ENCODE measurements at regions not wholly inside any gene's neighbourhood (a gene's known extent, or its start where the extent isn't known, plus 50 kb on each side); places are given as distances from the start of the nearest gene placed in this dataset.
"Not testable (repeated sequence)": the region's sequence is repeated elsewhere in the genome, so short reads cannot be mapped to it uniquely, and the experiment has no call there.

DNA sequence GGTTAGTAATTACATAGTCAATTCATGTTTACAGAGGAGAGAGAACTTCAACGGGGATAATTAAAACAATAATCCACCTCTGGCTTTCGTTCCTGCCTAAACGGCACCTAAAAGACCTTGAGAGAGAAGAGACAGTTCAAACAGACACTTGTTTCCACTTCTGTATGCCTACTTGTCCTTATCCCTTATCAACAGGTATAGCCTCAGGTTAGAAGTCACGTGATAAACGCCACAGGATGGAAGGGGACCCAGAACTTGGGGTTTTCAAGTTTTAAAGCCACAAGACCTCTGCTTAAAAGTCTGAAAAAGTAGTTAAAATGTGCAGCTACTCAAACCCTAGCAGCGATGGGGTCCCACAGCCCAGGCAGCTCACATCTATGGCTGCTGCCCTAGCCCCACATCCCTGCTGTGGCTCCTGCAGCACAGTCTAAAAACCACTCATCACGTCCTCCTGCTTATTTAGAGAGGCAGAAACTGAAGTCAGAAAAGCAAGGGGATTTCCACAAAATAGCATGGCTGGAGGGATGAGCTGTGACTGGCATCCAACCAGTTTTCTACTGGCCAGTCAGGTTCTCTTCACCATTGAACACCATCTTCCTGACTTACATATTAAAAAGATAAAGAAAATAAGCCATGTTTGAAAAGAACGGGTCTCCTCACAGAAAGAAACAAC lies 51.2 kb upstream of the SEC16B start:
- no peak for DNase-seq

DNA sequence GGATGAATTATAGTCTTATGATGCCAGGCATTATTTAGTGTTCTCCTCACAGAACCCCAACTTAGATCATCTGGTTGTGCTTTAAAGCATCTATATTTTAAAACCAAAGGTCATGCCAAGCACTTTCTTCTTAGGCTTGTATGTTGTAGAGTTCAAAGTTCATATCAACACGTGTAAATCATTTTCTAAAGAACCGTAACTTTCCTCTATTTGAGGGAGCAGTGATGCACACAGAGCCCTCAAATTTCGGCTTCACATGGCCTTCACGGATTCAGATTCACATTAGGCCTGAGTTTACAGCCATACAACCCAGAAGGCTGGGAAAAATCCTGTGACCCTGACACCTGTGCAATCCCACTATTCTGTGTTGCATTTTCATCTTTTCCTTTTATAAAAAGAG lies 52.1 kb upstream of the SEC16B start:
- DNase-seq, result no peak

- DNase-seq, result no peak
Measured at GRCh38 chr1:178023181-178023618, 53.3 kb upstream of the SEC16B start.

DNA sequence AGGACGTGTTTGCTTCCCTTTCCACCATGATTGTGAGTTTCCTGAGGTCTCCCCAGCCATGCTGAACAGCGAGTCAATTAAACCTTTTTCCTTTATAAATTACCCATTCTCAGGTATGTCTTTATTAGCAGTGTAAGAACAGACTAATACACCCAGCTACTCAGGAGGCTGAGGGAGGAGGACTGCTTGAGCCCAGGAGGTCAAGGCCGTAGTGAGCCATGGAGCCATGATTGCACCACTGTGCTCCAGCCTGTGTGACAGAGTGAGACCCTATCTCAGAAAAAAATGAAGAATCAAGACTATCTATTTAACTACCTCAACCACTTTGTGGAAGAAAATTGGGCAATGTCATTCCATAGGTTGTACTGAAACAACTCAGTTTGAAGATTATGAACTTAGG lies 54.6 kb upstream of the SEC16B start:
- no peak for DNase-seq

GRCh38 chr1:178025613-178026356 lies 55.9 kb upstream of the SEC16B start:
- no peak for DNase-seq

GRCh38 chr1:178028841-178029481 lies 59.1 kb upstream of the SEC16B start:
- no peak for DNase-seq

GRCh38 chr1:178030467-178030866 lies 60.6 kb upstream of the SEC16B start:
- DNase-seq, result no peak

- DNase-seq, result peak; percentile 60
Measured at GRCh38 chr1:178031856-178032320, 62.0 kb upstream of the RASAL2 start.

GRCh38 chr1:178033019-178033418 lies 60.9 kb upstream of the RASAL2 start:
- no peak for DNase-seq

DNA sequence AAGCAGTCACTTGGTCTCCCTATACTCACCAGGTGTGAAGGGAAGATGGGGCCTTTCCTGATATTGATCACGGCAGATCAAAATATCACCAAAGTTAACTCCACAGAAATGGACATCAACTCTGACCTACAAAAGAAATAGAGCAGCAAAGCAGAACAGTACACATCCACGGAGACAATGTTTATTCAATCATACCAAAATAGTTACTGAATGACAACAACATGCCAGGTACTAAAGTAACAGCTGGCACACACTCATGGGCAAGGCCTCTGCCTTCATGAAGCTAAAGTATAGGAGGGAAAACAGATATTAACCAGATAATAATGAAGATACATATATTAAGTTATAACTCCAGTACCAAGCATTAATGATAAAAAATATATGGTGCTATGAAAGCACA lies 59.2 kb upstream of the RASAL2 start:
- DNase-seq, result no peak

GRCh38 chr1:178036090-178036489 lies 57.8 kb upstream of the RASAL2 start:
- no peak for DNase-seq

DNA sequence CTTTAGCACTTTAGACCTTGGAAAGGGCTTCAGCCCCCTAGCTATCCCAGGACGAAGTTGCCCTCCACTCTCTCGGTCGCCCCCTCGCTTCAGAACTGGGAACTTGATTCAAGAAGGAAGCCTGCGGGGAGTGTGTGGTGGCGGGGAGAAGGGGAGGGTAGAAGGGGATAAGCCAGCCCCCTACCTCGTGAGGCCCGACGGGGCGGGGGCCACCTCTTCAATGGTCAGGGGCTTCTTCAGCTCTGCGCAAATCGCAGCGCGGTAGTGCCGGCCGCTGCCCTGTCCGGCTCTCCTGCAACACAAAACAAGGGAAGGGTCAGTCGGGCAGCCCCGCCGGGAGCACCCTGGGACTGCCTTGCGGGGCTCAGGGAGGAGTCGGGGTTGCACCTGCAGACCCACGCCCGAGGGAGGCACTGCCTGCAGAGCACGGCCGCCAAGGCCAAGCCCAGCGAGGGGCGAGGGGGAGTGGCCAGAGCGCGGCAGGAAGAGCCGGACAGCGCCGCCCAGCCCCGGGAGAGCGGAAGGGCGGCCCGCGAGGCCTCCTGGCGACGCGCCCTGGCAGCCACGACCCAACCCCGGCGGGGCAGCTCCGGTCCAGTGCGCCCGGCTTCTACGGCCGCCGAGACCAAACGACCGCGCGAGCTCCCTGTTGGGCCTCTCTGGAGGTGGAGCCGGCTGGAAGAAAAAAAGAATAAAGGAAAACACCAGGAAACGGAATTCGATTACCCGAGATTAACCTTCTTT lies 56.2 kb upstream of the RASAL2 start:
- peak; percentile 63 for DNase-seq

- peak; percentile 55 for DNase-seq
Measured at GRCh38 chr1:178038372-178038771, 55.5 kb upstream of the RASAL2 start.

DNA sequence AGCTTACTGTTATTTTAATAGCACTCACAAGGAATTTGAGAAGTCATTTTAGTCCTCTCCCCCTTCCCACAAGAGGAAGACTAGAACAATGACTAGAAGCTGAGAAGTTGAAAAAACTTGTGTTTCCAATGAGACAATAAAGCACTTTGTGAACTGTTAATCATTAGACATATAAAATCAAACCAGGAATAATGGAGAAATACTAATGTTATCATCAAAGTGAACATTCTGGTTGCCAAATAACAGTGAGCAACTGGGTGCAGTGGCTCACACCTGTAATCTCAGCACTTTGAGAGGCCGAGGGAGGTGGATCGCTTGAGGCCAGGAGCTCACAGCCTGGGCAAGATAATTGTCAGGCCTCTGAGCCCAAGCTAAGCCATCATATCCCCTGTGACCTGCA lies 54.0 kb upstream of the RASAL2 start:
- no peak for DNase-seq

DNA sequence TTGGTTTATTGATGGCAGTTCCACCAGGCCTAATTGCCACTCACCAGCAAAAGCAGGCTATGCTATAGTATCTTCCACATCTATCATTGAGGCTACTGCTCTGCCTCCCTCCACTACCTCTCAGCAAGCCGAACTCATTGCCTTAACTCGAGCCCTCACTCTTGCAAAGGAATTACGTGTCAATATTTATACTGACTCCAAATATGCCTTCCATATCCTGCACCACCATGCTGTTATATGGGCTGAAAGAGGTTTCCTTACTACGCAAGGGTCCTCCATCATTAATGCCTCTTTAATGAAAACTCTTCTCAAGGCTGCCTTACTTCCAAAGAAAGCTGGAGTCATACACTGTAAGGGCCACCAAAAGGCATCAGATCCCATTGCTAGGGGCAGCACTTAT lies 50.0 kb upstream of the RASAL2 start:
- not testable (repeated sequence) for DNase-seq
